ENCODE measurements at regions not wholly inside any gene's neighbourhood (a gene's known extent, or its start where the extent isn't known, plus 50 kb on each side); places are given as distances from the start of the nearest gene placed in this dataset.

GRCh38 chr19:31832176-31832548 is 482.9 kb upstream of the TSHZ3 start:
- Histone ChIP-seq H4K20me1 (ENCODE audit: insufficient read depth, low read length) (no peaks in the 10 kb centered on the region), H3K27ac (ENCODE audit: low read length) (no peak overlapping the region), H3K4me1 (ENCODE audit: low read length) (no peaks in the 10 kb centered on the region), H3K9ac (ENCODE audit: low read length) (no peak overlapping the region), H3K4me3 (ENCODE audit: low read length) (no peak overlapping the region), H3K9me3 (ENCODE audit: insufficient read depth, low read length) (peaks cover 4% of the 10 kb centered on the region; the same call in 1 of the 2 replicates), H2AFZ (ENCODE audit: low read depth, low read length) (no peak overlapping the region), H3K27me3 (ENCODE audit: low read depth, low read length) (no peaks in the 10 kb centered on the region), H3K4me2 (ENCODE audit: low read length) (no peak overlapping the region), H3K36me3 (replicated peaks; ENCODE audit: low read depth, low read length) (no peaks in the 10 kb centered on the region), H3K79me2 (ENCODE audit: low read length) (no peaks in the 10 kb centered on the region)
- TF ChIP-seq EZH2phosphoT487 (IDR thresholded peaks at IDR 0.05; ENCODE audit: low read depth): no peak
- no peak for TF ChIP-seq CTCF (IDR thresholded peaks at IDR 0.05; ENCODE audit: low read depth, low read length)

DNA sequence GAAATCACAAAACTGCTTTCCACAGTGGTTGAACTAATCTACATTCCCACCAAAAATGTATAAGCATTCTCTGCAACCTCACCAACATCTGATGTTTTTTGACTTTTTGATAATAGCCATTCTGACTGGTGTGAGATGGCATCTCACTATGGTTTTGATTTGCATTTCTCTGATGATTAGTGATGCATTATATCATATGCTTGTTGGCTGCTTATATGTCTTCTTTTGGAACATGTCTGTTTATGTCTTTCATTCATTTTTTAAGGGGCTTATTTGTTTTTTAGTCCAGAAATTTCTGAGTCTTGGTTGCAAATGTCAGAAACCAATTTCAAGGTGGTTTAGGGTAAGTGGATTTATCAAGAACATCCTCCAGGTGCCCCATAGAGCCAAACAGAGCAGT is 484.8 kb upstream of the TSHZ3 start:
- Histone ChIP-seq H2AFZ (ENCODE audit: low read depth, low read length) (no peak overlapping the region), H3K4me3 (ENCODE audit: low read length) (no peak overlapping the region), H3K9ac (ENCODE audit: low read length) (no peak overlapping the region), H3K9me3 (ENCODE audit: insufficient read depth, low read length) (peaks cover 4% of the 10 kb centered on the region; the same call in 1 of the 2 replicates), H4K20me1 (ENCODE audit: insufficient read depth, low read length) (no peaks in the 10 kb centered on the region), H3K79me2 (ENCODE audit: low read length) (no peaks in the 10 kb centered on the region), H3K36me3 (replicated peaks; ENCODE audit: low read depth, low read length) (no peaks in the 10 kb centered on the region), H3K27ac (ENCODE audit: low read length) (no peak overlapping the region), H3K4me2 (ENCODE audit: low read length) (no peak overlapping the region), H3K27me3 (ENCODE audit: low read depth, low read length) (no peaks in the 10 kb centered on the region), H3K4me1 (ENCODE audit: low read length) (no peaks in the 10 kb centered on the region)
- TF ChIP-seq CTCF (IDR thresholded peaks at IDR 0.05; ENCODE audit: low read depth, low read length) (no peak), EZH2phosphoT487 (IDR thresholded peaks at IDR 0.05; ENCODE audit: low read depth) (no peak)

GRCh38 chr19:31838163-31838815 is 489.1 kb upstream of the TSHZ3 start:
- Histone ChIP-seq H3K9ac (ENCODE audit: low read length) (no peak overlapping the region), H3K4me2 (ENCODE audit: low read length) (no peak overlapping the region), H3K4me1 (ENCODE audit: low read length) (no peaks in the 10 kb centered on the region), H3K36me3 (replicated peaks; ENCODE audit: low read depth, low read length) (no peaks in the 10 kb centered on the region), H3K27me3 (ENCODE audit: low read depth, low read length) (no peaks in the 10 kb centered on the region), H3K9me3 (ENCODE audit: insufficient read depth, low read length) (peaks cover 8% of the 10 kb centered on the region; the same call in 1 of the 2 replicates), H4K20me1 (ENCODE audit: insufficient read depth, low read length) (no peaks in the 10 kb centered on the region), H2AFZ (ENCODE audit: low read depth, low read length) (no peak overlapping the region), H3K27ac (ENCODE audit: low read length) (no peak overlapping the region), H3K79me2 (ENCODE audit: low read length) (no peaks in the 10 kb centered on the region), H3K4me3 (ENCODE audit: low read length) (no peak overlapping the region)
- TF ChIP-seq EZH2phosphoT487 (IDR thresholded peaks at IDR 0.05; ENCODE audit: low read depth) (no peak), CTCF (IDR thresholded peaks at IDR 0.05; ENCODE audit: low read depth, low read length) (no peak)

- Histone ChIP-seq H3K9me3 (ENCODE audit: insufficient read depth, low read length) (0 out of 2 replicates have a peak, but pooled peaks cover 5% of the 10 kb centered on the region), H3K4me3 (ENCODE audit: low read length) (no peak overlapping the region), H3K27me3 (ENCODE audit: low read depth, low read length) (no peaks in the 10 kb centered on the region), H3K4me1 (ENCODE audit: low read length) (no peaks in the 10 kb centered on the region), H3K79me2 (ENCODE audit: low read length) (no peaks in the 10 kb centered on the region), H3K9ac (ENCODE audit: low read length) (no peak overlapping the region), H4K20me1 (ENCODE audit: insufficient read depth, low read length) (no peaks in the 10 kb centered on the region), H3K4me2 (ENCODE audit: low read length) (no peak overlapping the region), H2AFZ (ENCODE audit: low read depth, low read length) (no peak overlapping the region), H3K27ac (ENCODE audit: low read length) (no peak overlapping the region), H3K36me3 (replicated peaks; ENCODE audit: low read depth, low read length) (no peaks in the 10 kb centered on the region)
- no peak for TF ChIP-seq EZH2phosphoT487 (IDR thresholded peaks at IDR 0.05; ENCODE audit: low read depth)
- no peak for TF ChIP-seq CTCF (IDR thresholded peaks at IDR 0.05; ENCODE audit: low read depth, low read length)
Measured at GRCh38 chr19:31840371-31840770, 491.1 kb upstream of the TSHZ3 start.

Data from OCI-LY3 (cell line).